Endodermal cell (in vitro differentiated cells): ENCODE measurements at regions not wholly inside any gene's neighbourhood (a gene's known extent, or its start where the extent isn't known, plus 50 kb on each side); places are given as distances from the start of the nearest gene placed in this dataset.

ENCODE experiments used
- DNase-seq: peaks from one replicate; pipeline ENCODE4 v3.0.0-alpha.2; 2017
- H3K27ac ChIP-seq: 2 replicates; pipeline ENCODE4 v1.5.1; 2013; ENCODE audit warnings: mild to moderate bottlenecking, low read depth, low read length, moderate library complexity
- H3K27me3 ChIP-seq: 2 replicates; pipeline ENCODE4 v1.6.1; 2013; ENCODE audit warnings: mild to moderate bottlenecking, low read length, moderate library complexity; ENCODE audit not compliant: insufficient read depth, control insufficient read depth, poor library complexity, severe bottlenecking
- H3K36me3 ChIP-seq: 2 replicates; pipeline ENCODE4 v1.7.0; 2013; ENCODE audit warnings: mild to moderate bottlenecking, low read length, moderate library complexity; ENCODE audit not compliant: control insufficient read depth, insufficient read depth
- H3K4me1 ChIP-seq: one replicate; pipeline ENCODE4 v1.7.0; 2013; ENCODE audit warnings: low read length; ENCODE audit not compliant: control insufficient read depth, insufficient read depth
- H3K4me3 ChIP-seq: 2 replicates; pipeline ENCODE4 v1.5.1; 2013; ENCODE audit warnings: mild to moderate bottlenecking, low read length, moderate library complexity
- H3K9ac ChIP-seq: 2 replicates; pipeline ENCODE4 v1.6.1; 2013; ENCODE audit warnings: mild to moderate bottlenecking, low read length, moderate library complexity; ENCODE audit not compliant: poor library complexity, severe bottlenecking; ENCODE audit errors: extremely low read depth
- H3K9me3 ChIP-seq: 2 replicates; pipeline ENCODE4 v1.6.1; 2013; ENCODE audit warnings: mild to moderate bottlenecking, low read length, moderate library complexity; ENCODE audit not compliant: control insufficient read depth
- H3K27ac Mint-ChIP-seq: 2 replicates; pipeline ENCODE4 v1.8.0; 2020; ENCODE audit warnings: mixed read lengths
- H3K27me3 Mint-ChIP-seq: 2 replicates; pipeline ENCODE4 v1.8.0; 2021; ENCODE audit warnings: mild to moderate bottlenecking, mixed read lengths; ENCODE audit not compliant: insufficient read depth
- H3K36me3 Mint-ChIP-seq: 2 replicates; pipeline ENCODE4 v1.8.0; 2020; ENCODE audit warnings: low read depth, mixed read lengths
- H3K4me1 Mint-ChIP-seq: 2 replicates; pipeline ENCODE4 v1.8.0; 2020; ENCODE audit warnings: mixed read lengths
- H3K4me3 Mint-ChIP-seq: 2 replicates; pipeline ENCODE4 v1.8.0; 2020; ENCODE audit warnings: mild to moderate bottlenecking, moderate library complexity, mixed read lengths
- H3K9me3 Mint-ChIP-seq: 2 replicates; pipeline ENCODE4 v1.8.0; 2020; ENCODE audit warnings: mild to moderate bottlenecking, mixed read lengths
- CTCF ChIP-seq: fragments of 200-600 bp; sonication (generic); conservative IDR thresholded peaks from 2 replicates; pipeline ENCODE4 v1.5.0; 2021; ENCODE audit warnings: antibody characterized with exemption, mild to moderate bottlenecking
- whole genome bisulfite sequencing, 2 experiments: methylation state at CpG; one replicate each; pipeline versions ENCODE4 v1.1.5 to v1.1.7; 2013; ENCODE audit warnings: missing lambda C conversion rate in 2 of 2, mixed read lengths in 1 of 2; ENCODE audit not compliant: insufficient coverage in 1 of 2, insufficient read length in 1 of 2; 5-methylcytosine and 5-hydroxymethylcytosine counted together

GRCh38 chr4:136032391-136032790 lies 1499.9 kb downstream of the PCDH18 start:
- H3K27ac ChIP-seq: no peak overlapping the region
- peaks cover 20% of the 10 kb centered on the region for H3K9me3 ChIP-seq
- no peaks in the 10 kb centered on the region for H3K4me1 ChIP-seq
- Mint-ChIP-seq H3K27ac (no peak overlapping the region), H3K4me1 (peaks cover 8% of the 10 kb centered on the region), H3K27me3 (no peaks in the 10 kb centered on the region), H3K36me3 (peaks cover 4% of the 10 kb centered on the region), H3K9me3 (peaks cover 13% of the 10 kb centered on the region), H3K4me3 (no peak overlapping the region)
- H3K9ac ChIP-seq: no peak overlapping the region
- H3K27me3 ChIP-seq: no peaks in the 10 kb centered on the region
- peak overlapping the region; percentile 47 for H3K4me3 ChIP-seq
- no peak for DNase-seq
- no peaks in the 10 kb centered on the region for H3K36me3 ChIP-seq
- 38% methylated on average over 1 of the region's 1 CpG; no CpG with 5 or more reads in 1 of the 2 experiments for WGBS, 2 experiments
- no peak for TF ChIP-seq CTCF

GRCh38 chr4:136025540-136025939 lies 1506.8 kb downstream of the PCDH18 start:
- no peak for TF ChIP-seq CTCF
- peak; percentile 48 for DNase-seq
- H3K9me3 ChIP-seq: peaks cover 28% of the 10 kb centered on the region

GRCh38 chr4:136017556-136017955 lies 1514.7 kb downstream of the PCDH18 start:
- H3K27me3 Mint-ChIP-seq: no peaks in the 10 kb centered on the region
- H3K4me1 Mint-ChIP-seq: no peaks in the 10 kb centered on the region
- no peak overlapping the region for H3K27ac ChIP-seq
- no peak overlapping the region for H3K27ac Mint-ChIP-seq
- no peak for DNase-seq
- no peak overlapping the region for H3K4me3 ChIP-seq
- TF ChIP-seq CTCF: no peak
- no peaks in the 10 kb centered on the region for H3K36me3 ChIP-seq
- no peaks in the 10 kb centered on the region for H3K4me1 ChIP-seq
- H3K36me3 Mint-ChIP-seq: no peaks in the 10 kb centered on the region
- no peak overlapping the region for H3K9ac ChIP-seq
- H3K27me3 ChIP-seq: no peaks in the 10 kb centered on the region
- no peak overlapping the region for H3K4me3 Mint-ChIP-seq
- peaks cover 6% of the 10 kb centered on the region for H3K9me3 Mint-ChIP-seq
- peaks cover 4% of the 10 kb centered on the region for H3K9me3 ChIP-seq

More at GRCh38 chr4:136025540-136025939, 1506.8 kb downstream of the PCDH18 start:
- no peak overlapping the region for H3K4me3 ChIP-seq
- 37% methylated on average over 2 of the region's 2 CpGs; no CpG with 5 or more reads in 1 of the 2 experiments for WGBS, 2 experiments
- Mint-ChIP-seq H3K36me3 (peaks cover 17% of the 10 kb centered on the region), H3K4me1 (peaks cover 8% of the 10 kb centered on the region), H3K27ac (no peak overlapping the region), H3K9me3 (peaks cover 31% of the 10 kb centered on the region), H3K4me3 (no peak overlapping the region), H3K27me3 (no peaks in the 10 kb centered on the region)
- H3K9ac ChIP-seq: no peak overlapping the region
- no peaks in the 10 kb centered on the region for H3K27me3 ChIP-seq
- H3K4me1 ChIP-seq: peaks cover 4% of the 10 kb centered on the region
- no peak overlapping the region for H3K27ac ChIP-seq
- H3K36me3 ChIP-seq: no peaks in the 10 kb centered on the region
